DND-41 (cell line): ENCODE measurements at regions not wholly inside any gene's neighbourhood (a gene's known extent, or its start where the extent isn't known, plus 50 kb on each side); places are given as distances from the start of the nearest gene placed in this dataset.

Experiments used
- ATAC-seq: fragments of 200-7000 bp; cut with Tn5 transposase; 3 replicates; pipeline ENCODE4 v1.9.1; 2021; ENCODE audit warnings: low read depth; ENCODE audit not compliant: insufficient read depth
- DNase-seq: peaks from one replicate; pipeline ENCODE4 v3.0.0-alpha.2; 2020
- H2AFZ ChIP-seq: 2 replicates; pipeline ENCODE4 v1.6.0; 2012; ENCODE audit warnings: low read depth, low read length
- H3K27ac ChIP-seq: 2 replicates; pipeline ENCODE4 v1.5.1; 2012; ENCODE audit warnings: low read length, inconsistent platforms
- H3K27me3 ChIP-seq: fragments of 200-600 bp; sonication (generic); 2 replicates; pipeline ENCODE4 v1.6.0; 2012; ENCODE audit warnings: low read length, mild to moderate bottlenecking, inconsistent platforms; ENCODE audit not compliant: insufficient read depth, poor library complexity
- H3K36me3 ChIP-seq: 2 replicates; pipeline ENCODE4 v1.5.1; 2012; ENCODE audit warnings: low read length, inconsistent platforms; ENCODE audit not compliant: insufficient read depth
- H3K4me1 ChIP-seq: 2 replicates; pipeline ENCODE4 v1.5.1; 2012; ENCODE audit warnings: mild to moderate bottlenecking, low read length; ENCODE audit not compliant: insufficient read depth
- H3K4me2 ChIP-seq: 2 replicates; pipeline ENCODE4 v1.6.0; 2012; ENCODE audit warnings: mild to moderate bottlenecking, moderate library complexity, low read length, inconsistent platforms; ENCODE audit not compliant: insufficient read depth
- H3K4me3 ChIP-seq, 2 experiments: fragments of 200-600 bp in 1 of 2; shearing (Covaris generic) in 1 of 2; 2 replicates each; pipeline ENCODE4 v1.5.1; 2012 to 2016; ENCODE audit warnings: inconsistent platforms in 2 of 2, low read length in 2 of 2, mild to moderate bottlenecking in 2 of 2, low read depth in 1 of 2, moderate library complexity in 1 of 2
- H3K79me2 ChIP-seq: 2 replicates; pipeline ENCODE4 v1.6.0; 2012; ENCODE audit warnings: low read length, inconsistent platforms; ENCODE audit not compliant: insufficient read depth
- H3K9ac ChIP-seq: 2 replicates; pipeline ENCODE4 v1.6.0; 2012; ENCODE audit warnings: low read depth, mild to moderate bottlenecking, inconsistent platforms, low read length, moderate library complexity
- H3K9me3 ChIP-seq: 2 replicates; pipeline ENCODE4 v1.5.1; 2012; ENCODE audit warnings: low read length, moderate library complexity, mild to moderate bottlenecking, inconsistent platforms; ENCODE audit not compliant: insufficient read depth, severe bottlenecking
- H4K20me1 ChIP-seq: 2 replicates; pipeline ENCODE4 v1.6.0; 2012; ENCODE audit warnings: low read length; ENCODE audit not compliant: insufficient read depth
- EZH2 ChIP-seq: IDR thresholded peaks from 3 replicates; pipeline ENCODE4 v1.6.1; 2012; ENCODE audit warnings: borderline replicate concordance, low read depth, mild to moderate bottlenecking, moderate library complexity, low read length, inconsistent platforms; ENCODE audit not compliant: severe bottlenecking
- TF ChIP-seq, protein P1 (sequence below): IDR thresholded peaks from 2 replicates; pipeline ENCODE4 v1.5.1; 2012; ENCODE audit warnings: borderline replicate concordance, low read length, moderate library complexity, mild to moderate bottlenecking; ENCODE audit not compliant: poor library complexity, severe bottlenecking; ENCODE audit errors: extremely low read depth

GRCh38 chr13:90618133-90618532 is 729.4 kb upstream of the MIR17HG start:
- Histone ChIP-seq H3K9me3 (no peaks in the 10 kb centered on the region), H3K79me2 (no peaks in the 10 kb centered on the region), H3K27me3 (no peaks in the 10 kb centered on the region), H2AFZ (no peak overlapping the region), H3K27ac (no peak overlapping the region), H3K4me1 (no peaks in the 10 kb centered on the region), H3K36me3 (no peaks in the 10 kb centered on the region), H3K4me3 (no peak overlapping the region), H4K20me1 (no peaks in the 10 kb centered on the region), H3K4me2 (no peak overlapping the region), H3K9ac (no peak overlapping the region)
- TF ChIP-seq, protein P1, sequence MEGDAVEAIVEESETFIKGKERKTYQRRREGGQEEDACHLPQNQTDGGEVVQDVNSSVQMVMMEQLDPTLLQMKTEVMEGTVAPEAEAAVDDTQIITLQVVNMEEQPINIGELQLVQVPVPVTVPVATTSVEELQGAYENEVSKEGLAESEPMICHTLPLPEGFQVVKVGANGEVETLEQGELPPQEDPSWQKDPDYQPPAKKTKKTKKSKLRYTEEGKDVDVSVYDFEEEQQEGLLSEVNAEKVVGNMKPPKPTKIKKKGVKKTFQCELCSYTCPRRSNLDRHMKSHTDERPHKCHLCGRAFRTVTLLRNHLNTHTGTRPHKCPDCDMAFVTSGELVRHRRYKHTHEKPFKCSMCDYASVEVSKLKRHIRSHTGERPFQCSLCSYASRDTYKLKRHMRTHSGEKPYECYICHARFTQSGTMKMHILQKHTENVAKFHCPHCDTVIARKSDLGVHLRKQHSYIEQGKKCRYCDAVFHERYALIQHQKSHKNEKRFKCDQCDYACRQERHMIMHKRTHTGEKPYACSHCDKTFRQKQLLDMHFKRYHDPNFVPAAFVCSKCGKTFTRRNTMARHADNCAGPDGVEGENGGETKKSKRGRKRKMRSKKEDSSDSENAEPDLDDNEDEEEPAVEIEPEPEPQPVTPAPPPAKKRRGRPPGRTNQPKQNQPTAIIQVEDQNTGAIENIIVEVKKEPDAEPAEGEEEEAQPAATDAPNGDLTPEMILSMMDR: no peak
- TF ChIP-seq EZH2: no peak
- DNase-seq (no peak), ATAC-seq (no peak)

DNA sequence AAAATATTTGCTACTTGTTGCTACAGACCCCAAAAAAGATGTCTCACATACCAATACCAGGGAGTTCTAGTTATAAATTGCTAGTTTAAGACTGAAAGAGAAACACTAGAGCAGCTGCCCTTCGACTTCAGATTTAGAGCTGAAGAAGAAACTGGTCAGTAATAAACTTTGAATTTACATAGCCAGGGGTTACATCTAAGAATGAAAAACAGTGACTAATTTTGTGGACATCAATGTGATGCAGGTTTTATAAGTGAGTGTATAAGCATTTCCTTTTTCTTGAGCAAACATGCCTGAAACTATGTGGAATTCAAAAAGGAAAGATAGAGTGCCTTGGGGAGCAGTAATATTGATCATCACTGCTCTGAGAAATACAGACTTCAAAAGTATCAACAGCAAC is 724.9 kb upstream of the MIR17HG start:
- H3K79me2 ChIP-seq: no peaks in the 10 kb centered on the region
- H3K36me3 ChIP-seq: no peaks in the 10 kb centered on the region
- no peak overlapping the region for H3K27ac ChIP-seq
- H3K9me3 ChIP-seq: no peaks in the 10 kb centered on the region
- ATAC-seq (no peak), DNase-seq (no peak)
- no peak overlapping the region for H3K4me2 ChIP-seq
- no peak overlapping the region for H3K4me3 ChIP-seq
- TF ChIP-seq, protein P1: no peak
- no peak for TF ChIP-seq EZH2
- H3K27me3 ChIP-seq: no peaks in the 10 kb centered on the region
- no peak overlapping the region for H2AFZ ChIP-seq
- no peaks in the 10 kb centered on the region for H3K4me1 ChIP-seq
- H4K20me1 ChIP-seq: no peaks in the 10 kb centered on the region
- H3K9ac ChIP-seq: no peak overlapping the region

DNA sequence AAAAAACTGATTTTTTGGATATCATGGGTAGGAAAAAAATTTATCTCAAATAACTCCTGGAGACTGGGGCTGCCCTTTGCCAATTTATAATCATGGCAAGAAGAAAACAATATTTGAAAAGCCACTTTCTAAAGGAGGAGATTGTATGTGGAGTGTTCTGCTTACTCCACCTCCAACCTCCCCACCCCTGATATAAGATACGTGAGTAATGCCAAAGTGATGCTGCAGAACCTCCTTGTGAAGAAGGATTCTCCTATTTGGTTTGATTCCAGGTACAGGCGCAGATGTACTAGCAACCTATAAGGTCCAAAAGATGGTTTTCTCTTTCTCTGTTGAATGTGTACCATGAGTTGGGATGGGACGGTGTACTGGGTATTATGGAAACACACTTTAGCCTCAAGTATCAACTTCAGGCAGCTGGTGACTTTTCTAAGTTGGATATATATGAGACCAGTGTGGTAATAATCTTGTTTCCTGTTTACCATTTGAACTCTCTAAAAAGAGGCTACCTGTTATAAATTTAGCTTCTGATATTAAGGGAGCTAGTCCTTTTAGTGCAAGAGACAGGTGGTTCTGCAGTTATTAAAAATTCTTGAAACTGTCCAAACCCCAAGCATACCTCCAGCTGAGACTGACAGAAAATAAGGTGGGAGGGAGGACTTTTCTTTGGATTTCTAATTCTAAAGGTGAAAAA is 724.0 kb upstream of the MIR17HG start:
- no peaks in the 10 kb centered on the region for H3K79me2 ChIP-seq
- H3K27me3 ChIP-seq: no peaks in the 10 kb centered on the region
- H3K4me2 ChIP-seq: no peak overlapping the region
- no peak overlapping the region for H3K9ac ChIP-seq
- no peak overlapping the region for H3K4me3 ChIP-seq
- no peaks in the 10 kb centered on the region for H3K36me3 ChIP-seq
- TF ChIP-seq EZH2: no peak
- no peaks in the 10 kb centered on the region for H3K4me1 ChIP-seq
- no peak overlapping the region for H2AFZ ChIP-seq
- DNase-seq: no peak
- H3K27ac ChIP-seq: no peak overlapping the region
- no peaks in the 10 kb centered on the region for H4K20me1 ChIP-seq
- no peaks in the 10 kb centered on the region for H3K9me3 ChIP-seq
- ATAC-seq: no peak

GRCh38 chr13:90627813-90628212 is 719.7 kb upstream of the MIR17HG start:
- Histone ChIP-seq H3K27me3 (no peaks in the 10 kb centered on the region), H2AFZ (no peak overlapping the region), H3K4me3 (no peak overlapping the region), H3K36me3 (no peaks in the 10 kb centered on the region), H3K9ac (no peak overlapping the region), H3K4me2 (no peak overlapping the region), H3K79me2 (no peaks in the 10 kb centered on the region), H3K27ac (no peak overlapping the region), H3K4me1 (no peaks in the 10 kb centered on the region), H4K20me1 (no peaks in the 10 kb centered on the region), H3K9me3 (no peaks in the 10 kb centered on the region)
- no peak for DNase-seq
- no peak for ATAC-seq
- TF ChIP-seq EZH2: no peak
- TF ChIP-seq, protein P1: no peak
